ENCODE measurements at regions not wholly inside any gene's neighbourhood (a gene's known extent, or its start where the extent isn't known, plus 50 kb on each side); places are given as distances from the start of the nearest gene placed in this dataset.

DNA sequence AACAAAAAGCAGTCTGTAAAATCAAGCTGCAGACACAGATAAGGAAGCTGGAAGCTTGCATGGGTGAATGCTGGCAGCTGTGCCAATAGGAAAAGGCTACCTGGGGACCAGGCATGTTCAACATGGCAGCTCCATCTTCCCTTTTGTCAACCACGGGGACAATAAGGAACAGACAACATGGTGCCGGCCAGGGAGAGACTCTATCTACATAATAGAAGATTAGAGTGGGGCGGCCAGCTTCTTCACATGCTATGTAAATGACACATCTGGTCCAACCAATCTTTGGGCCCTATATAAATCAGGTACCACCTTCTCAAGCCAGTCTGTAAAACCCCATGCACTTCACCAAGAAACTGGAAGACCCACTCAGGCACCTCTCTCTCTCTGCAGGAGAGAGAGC, 157.6 kb downstream of the SUDS3 start (continued):
- TF ChIP-seq, protein P1, sequence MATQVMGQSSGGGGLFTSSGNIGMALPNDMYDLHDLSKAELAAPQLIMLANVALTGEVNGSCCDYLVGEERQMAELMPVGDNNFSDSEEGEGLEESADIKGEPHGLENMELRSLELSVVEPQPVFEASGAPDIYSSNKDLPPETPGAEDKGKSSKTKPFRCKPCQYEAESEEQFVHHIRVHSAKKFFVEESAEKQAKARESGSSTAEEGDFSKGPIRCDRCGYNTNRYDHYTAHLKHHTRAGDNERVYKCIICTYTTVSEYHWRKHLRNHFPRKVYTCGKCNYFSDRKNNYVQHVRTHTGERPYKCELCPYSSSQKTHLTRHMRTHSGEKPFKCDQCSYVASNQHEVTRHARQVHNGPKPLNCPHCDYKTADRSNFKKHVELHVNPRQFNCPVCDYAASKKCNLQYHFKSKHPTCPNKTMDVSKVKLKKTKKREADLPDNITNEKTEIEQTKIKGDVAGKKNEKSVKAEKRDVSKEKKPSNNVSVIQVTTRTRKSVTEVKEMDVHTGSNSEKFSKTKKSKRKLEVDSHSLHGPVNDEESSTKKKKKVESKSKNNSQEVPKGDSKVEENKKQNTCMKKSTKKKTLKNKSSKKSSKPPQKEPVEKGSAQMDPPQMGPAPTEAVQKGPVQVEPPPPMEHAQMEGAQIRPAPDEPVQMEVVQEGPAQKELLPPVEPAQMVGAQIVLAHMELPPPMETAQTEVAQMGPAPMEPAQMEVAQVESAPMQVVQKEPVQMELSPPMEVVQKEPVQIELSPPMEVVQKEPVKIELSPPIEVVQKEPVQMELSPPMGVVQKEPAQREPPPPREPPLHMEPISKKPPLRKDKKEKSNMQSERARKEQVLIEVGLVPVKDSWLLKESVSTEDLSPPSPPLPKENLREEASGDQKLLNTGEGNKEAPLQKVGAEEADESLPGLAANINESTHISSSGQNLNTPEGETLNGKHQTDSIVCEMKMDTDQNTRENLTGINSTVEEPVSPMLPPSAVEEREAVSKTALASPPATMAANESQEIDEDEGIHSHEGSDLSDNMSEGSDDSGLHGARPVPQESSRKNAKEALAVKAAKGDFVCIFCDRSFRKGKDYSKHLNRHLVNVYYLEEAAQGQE (IDR thresholded peaks at IDR 0.05; ENCODE audit: unreplicated experiment) = no peak
- TF ChIP-seq ZNF114 (CRISPR knock-in tag; IDR thresholded peaks at IDR 0.05) (no peak), STAT1 (IDR thresholded peaks at IDR 0.05; ENCODE audit: unreplicated experiment) (no peak)
- TF ChIP-seq, protein P2, sequence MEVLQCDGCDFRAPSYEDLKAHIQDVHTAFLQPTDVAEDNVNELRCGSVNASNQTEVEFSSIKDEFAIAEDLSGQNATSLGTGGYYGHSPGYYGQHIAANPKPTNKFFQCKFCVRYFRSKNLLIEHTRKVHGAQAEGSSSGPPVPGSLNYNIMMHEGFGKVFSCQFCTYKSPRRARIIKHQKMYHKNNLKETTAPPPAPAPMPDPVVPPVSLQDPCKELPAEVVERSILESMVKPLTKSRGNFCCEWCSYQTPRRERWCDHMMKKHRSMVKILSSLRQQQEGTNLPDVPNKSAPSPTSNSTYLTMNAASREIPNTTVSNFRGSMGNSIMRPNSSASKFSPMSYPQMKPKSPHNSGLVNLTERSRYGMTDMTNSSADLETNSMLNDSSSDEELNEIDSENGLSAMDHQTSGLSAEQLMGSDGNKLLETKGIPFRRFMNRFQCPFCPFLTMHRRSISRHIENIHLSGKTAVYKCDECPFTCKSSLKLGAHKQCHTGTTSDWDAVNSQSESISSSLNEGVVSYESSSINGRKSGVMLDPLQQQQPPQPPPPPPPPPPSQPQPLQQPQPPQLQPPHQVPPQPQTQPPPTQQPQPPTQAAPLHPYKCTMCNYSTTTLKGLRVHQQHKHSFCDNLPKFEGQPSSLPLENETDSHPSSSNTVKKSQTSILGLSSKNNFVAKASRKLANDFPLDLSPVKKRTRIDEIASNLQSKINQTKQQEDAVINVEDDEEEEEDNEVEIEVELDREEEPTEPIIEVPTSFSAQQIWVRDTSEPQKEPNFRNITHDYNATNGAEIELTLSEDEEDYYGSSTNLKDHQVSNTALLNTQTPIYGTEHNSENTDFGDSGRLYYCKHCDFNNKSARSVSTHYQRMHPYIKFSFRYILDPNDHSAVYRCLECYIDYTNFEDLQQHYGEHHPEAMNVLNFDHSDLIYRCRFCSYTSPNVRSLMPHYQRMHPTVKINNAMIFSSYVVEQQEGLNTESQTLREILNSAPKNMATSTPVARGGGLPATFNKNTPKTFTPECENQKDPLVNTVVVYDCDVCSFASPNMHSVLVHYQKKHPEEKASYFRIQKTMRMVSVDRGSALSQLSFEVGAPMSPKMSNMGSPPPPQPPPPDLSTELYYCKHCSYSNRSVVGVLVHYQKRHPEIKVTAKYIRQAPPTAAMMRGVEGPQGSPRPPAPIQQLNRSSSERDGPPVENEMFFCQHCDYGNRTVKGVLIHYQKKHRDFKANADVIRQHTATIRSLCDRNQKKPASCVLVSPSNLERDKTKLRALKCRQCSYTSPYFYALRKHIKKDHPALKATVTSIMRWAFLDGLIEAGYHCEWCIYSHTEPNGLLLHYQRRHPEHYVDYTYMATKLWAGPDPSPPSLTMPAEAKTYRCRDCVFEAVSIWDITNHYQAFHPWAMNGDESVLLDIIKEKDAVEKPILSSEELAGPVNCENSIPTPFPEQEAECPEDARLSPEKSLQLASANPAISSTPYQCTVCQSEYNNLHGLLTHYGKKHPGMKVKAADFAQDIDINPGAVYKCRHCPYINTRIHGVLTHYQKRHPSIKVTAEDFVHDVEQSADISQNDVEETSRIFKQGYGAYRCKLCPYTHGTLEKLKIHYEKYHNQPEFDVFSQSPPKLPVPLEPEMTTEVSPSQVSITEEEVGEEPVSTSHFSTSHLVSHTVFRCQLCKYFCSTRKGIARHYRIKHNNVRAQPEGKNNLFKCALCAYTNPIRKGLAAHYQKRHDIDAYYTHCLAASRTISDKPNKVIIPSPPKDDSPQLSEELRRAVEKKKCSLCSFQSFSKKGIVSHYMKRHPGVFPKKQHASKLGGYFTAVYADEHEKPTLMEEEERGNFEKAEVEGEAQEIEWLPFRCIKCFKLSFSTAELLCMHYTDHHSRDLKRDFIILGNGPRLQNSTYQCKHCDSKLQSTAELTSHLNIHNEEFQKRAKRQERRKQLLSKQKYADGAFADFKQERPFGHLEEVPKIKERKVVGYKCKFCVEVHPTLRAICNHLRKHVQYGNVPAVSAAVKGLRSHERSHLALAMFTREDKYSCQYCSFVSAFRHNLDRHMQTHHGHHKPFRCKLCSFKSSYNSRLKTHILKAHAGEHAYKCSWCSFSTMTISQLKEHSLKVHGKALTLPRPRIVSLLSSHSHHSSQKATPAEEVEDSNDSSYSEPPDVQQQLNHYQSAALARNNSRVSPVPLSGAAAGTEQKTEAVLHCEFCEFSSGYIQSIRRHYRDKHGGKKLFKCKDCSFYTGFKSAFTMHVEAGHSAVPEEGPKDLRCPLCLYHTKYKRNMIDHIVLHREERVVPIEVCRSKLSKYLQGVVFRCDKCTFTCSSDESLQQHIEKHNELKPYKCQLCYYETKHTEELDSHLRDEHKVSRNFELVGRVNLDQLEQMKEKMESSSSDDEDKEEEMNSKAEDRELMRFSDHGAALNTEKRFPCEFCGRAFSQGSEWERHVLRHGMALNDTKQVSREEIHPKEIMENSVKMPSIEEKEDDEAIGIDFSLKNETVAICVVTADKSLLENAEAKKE (CRISPR knock-in tag; IDR thresholded peaks at IDR 0.05) = no peak

DNA sequence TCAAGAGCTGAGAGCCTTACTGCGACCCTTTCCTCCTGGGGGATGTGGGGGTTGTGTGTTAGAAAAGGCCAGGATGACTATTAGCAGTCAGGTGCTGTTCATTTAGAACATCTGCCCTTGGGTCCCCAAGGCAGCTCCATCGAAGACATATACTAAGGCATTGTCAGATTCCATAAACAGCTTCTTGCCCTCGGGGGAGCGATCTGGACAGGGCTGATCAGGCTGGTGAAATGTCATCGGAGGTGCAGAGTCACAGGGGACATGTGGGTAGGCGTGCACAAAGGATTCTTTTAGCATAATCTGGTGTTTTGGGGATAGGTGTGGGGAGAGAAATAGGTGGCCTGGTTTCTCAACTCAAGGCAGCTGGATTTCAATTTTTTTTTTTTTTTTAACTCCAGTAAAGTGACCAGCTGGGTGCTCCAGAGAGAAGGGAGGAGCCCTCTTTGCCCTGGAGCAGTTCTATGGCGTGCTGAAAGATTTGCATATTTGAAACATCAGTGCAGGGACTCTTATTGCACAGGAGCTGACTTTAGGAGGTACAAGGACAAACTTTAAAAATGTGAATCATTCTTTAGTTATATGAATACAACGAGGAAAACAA, 160.1 kb downstream of the SUDS3 start:
- peaks cover 11% of the 10 kb centered on the region for H3K27me3 Mint-ChIP-seq (ENCODE audit: insufficient read depth, low read depth, poor library complexity)
- peaks cover 37% of the 10 kb centered on the region for H3K4me1 ChIP-seq (ENCODE audit: insufficient read depth)
- H3K4me3 Mint-ChIP-seq = no peak overlapping the region
- peaks cover 24% of the 10 kb centered on the region for H3K9me2 ChIP-seq (ENCODE audit: insufficient read depth)
- no peak for ATAC-seq
- 0 out of 2 replicates have a peak overlapping the region, but pooled peaks have one; percentile 91 for H3K27ac ChIP-seq (ENCODE audit: low read depth)
- H3K4me1 Mint-ChIP-seq = peaks cover 45% of the 10 kb centered on the region
- H3K27me3 ChIP-seq (ENCODE audit: insufficient read depth) = no peaks in the 10 kb centered on the region
- H3K9me3 Mint-ChIP-seq = peaks cover 3% of the 10 kb centered on the region
- H2AFZ ChIP-seq = no peak overlapping the region
- no peak overlapping the region for H3K4me3 ChIP-seq
- no peaks in the 10 kb centered on the region for H4K20me1 ChIP-seq (replicated peaks; ENCODE audit: insufficient read depth)
- H3K4me2 ChIP-seq = no peak overlapping the region; the same call in 1 of the 2 replicates
- H3K36me3 Mint-ChIP-seq (ENCODE audit: low read depth) = no peaks in the 10 kb centered on the region; the same call in 2 of the 3 replicates
- no peaks in the 10 kb centered on the region for H3F3A ChIP-seq (replicated peaks; ENCODE audit: low read depth)
- DNase-seq (ENCODE audit: low spot score) = no peak
- no peak overlapping the region; the same call in 1 of the 2 replicates for H3K27ac Mint-ChIP-seq
- no peaks in the 10 kb centered on the region for H3K79me2 ChIP-seq (replicated peaks; ENCODE audit: insufficient read depth)
- no peaks in the 10 kb centered on the region for H3K36me3 ChIP-seq (ENCODE audit: insufficient read depth)
- no peak for TF ChIP-seq ZNF331 (CRISPR knock-in tag; IDR thresholded peaks at IDR 0.05; ENCODE audit: low read depth)
- TF ChIP-seq ZNF114 (CRISPR knock-in tag; IDR thresholded peaks at IDR 0.05) = no peak
- TF ChIP-seq, protein P3, sequence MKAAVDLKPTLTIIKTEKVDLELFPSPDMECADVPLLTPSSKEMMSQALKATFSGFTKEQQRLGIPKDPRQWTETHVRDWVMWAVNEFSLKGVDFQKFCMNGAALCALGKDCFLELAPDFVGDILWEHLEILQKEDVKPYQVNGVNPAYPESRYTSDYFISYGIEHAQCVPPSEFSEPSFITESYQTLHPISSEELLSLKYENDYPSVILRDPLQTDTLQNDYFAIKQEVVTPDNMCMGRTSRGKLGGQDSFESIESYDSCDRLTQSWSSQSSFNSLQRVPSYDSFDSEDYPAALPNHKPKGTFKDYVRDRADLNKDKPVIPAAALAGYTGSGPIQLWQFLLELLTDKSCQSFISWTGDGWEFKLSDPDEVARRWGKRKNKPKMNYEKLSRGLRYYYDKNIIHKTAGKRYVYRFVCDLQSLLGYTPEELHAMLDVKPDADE (IDR thresholded peaks at IDR 0.05) = no peak
- TF ChIP-seq, protein P4, sequence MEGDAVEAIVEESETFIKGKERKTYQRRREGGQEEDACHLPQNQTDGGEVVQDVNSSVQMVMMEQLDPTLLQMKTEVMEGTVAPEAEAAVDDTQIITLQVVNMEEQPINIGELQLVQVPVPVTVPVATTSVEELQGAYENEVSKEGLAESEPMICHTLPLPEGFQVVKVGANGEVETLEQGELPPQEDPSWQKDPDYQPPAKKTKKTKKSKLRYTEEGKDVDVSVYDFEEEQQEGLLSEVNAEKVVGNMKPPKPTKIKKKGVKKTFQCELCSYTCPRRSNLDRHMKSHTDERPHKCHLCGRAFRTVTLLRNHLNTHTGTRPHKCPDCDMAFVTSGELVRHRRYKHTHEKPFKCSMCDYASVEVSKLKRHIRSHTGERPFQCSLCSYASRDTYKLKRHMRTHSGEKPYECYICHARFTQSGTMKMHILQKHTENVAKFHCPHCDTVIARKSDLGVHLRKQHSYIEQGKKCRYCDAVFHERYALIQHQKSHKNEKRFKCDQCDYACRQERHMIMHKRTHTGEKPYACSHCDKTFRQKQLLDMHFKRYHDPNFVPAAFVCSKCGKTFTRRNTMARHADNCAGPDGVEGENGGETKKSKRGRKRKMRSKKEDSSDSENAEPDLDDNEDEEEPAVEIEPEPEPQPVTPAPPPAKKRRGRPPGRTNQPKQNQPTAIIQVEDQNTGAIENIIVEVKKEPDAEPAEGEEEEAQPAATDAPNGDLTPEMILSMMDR (conservative IDR thresholded peaks at IDR 0.05; ENCODE audit: low read depth in 2 of 2) = no peak
- no peak for TF ChIP-seq CREB1 (CRISPR knock-in tag; IDR thresholded peaks at IDR 0.05; ENCODE audit: low read depth)

All from GM23338 (cell line).